GM03348 (cell line): ENCODE measurements at regions not wholly inside any gene's neighbourhood (a gene's known extent, or its start where the extent isn't known, plus 50 kb on each side); places are given as distances from the start of the nearest gene placed in this dataset.

Source experiments
- DNase-seq: peaks from one replicate; pipeline ENCODE4 v3.0.0; 2012; ENCODE audit warnings: low spot score

- DNase-seq, result no peak
These were observed 69.2 kb upstream of the MIR17HG start for GRCh38 chr13:91278291-91278690.

DNA sequence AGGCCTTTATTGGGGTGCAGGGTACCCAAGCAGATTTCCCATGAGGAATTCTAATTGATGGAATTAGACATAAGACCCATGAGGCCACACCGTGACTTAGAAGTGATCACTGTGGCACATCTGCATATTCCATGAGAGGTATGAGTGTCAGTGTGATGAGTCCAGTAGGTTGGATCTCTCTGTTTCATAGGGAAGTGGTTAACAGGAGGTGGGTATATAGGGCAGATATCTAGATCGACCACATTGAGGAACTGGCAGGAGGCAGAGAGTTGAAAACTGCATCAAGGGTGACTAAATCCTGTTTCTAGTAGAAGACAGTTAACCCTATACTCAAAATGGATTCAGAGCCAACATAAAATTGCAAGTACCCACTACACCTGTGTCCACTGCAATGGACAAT lies 68.6 kb upstream of the MIR17HG start:
- DNase-seq, result no peak

- no peak for DNase-seq
These were observed 66.7 kb upstream of the MIR17HG start for GRCh38 chr13:91280801-91281200.

- DNase-seq, result no peak
These were observed 63.2 kb upstream of the MIR17HG start for GRCh38 chr13:91284335-91284734.

- DNase-seq, result no peak
These were observed 61.2 kb upstream of the MIR17HG start for GRCh38 chr13:91286317-91286716.

GRCh38 chr13:91291078-91291477 lies 56.4 kb upstream of the MIR17HG start:
- DNase-seq, result no peak

GRCh38 chr13:91292630-91293221 lies 54.8 kb upstream of the MIR17HG start:
- DNase-seq, result no peak

DNA sequence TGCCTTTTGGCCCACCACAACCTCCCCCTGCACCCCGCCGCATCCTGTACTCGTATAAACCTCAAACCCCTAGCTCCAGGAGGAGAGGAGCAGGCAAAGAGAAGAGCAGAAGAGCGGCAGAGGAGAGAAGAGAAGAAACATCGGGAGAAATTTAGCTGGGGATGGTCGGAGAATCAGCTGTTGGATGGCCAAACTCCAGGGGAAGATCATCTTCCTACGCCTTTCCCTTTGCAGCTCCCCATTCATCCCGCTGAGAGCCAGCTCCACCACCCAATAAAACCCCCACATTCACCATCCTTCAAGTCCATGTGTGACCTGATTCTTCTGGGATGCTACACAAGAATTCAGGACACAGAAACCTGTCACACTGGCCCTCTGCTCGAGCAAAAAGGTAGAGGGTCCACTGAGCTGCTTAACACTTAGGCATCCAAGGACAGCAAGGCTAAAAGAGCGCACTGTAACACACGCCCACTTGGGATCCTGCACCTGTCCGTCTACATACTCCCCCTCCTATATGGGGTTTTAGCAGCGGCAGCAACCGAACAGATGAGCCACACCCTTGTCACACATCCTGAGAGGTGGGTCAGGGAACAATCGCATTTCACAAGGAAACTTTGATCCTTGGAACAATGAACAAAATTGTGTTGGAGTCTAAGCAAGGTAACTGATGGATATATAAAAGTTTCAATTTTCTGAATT lies 51.6 kb upstream of the MIR17HG start:
- no peak for DNase-seq

DNA sequence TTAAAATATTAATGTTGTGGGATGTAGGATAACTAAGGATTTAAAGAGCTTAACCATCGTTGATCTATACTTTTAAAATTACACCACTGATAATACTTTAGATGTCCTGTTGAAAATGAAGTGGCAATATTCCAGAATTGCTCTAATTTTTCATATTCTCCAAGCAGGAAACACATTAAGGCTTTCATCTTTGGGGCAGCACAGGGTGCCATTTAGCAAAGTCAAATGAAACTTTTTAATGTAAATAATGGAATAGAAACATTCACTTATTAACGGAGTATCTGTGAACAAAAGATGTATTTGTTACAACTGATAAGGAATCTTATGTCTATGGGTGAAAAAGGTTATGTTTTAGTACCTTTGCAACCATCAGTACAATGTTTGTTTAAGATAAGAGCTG lies 50.0 kb upstream of the MIR17HG start:
- DNase-seq, result no peak
